ENCODE measurements at regions not wholly inside any gene's neighbourhood (a gene's known extent, or its start where the extent isn't known, plus 50 kb on each side); places are given as distances from the start of the nearest gene placed in this dataset.
A peak's percentile ranks its signal among the peaks of the same experiment; 100 is the strongest.

DNA sequence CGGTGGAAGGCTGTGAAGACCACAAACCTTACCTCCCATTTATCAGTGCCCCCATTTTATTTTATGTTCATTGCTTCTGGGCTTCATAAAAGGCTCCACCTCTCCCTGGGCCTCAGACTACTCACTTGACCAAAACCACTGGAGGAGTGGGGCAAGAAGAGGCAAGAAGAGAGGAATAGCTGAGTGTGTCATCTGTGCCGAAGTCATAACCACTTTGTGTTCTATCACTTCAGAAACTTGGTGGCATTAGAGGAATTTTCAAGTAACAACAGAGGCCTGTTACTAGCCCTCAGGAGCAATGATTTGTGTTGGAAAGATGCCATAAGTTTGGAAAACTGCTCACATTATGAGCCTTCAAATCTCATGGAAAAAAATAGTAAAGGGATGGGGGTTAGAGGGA lies 88.7 kb upstream of the PIK3R1 start:
- Histone ChIP-seq H3K4me1 (ENCODE audit: control insufficient read depth, extremely low read depth, insufficient read depth, low read length) (peaks cover 11% of the 10 kb centered on the region), H3K9ac (ENCODE audit: control insufficient read depth, extremely low read depth, insufficient read depth, low read length) (no peak overlapping the region), H2AFZ (ENCODE audit: control insufficient read depth, low read length) (no peak overlapping the region), H4K20me1 (ENCODE audit: control insufficient read depth, extremely low read depth, insufficient read depth, low read length) (no peaks in the 10 kb centered on the region), H3K9me1 (ENCODE audit: control insufficient read depth, extremely low read depth, insufficient read depth, low read length) (no peaks in the 10 kb centered on the region), H3K36me3 (ENCODE audit: control insufficient read depth in 2 of 2, extremely low read depth in 1 of 2, insufficient read depth in 2 of 2, low read length in 2 of 2) (no peaks in the 10 kb centered on the region), H3K27ac (ENCODE audit: control insufficient read depth, insufficient read depth, low read length) (no peak overlapping the region), H3K27me3 (ENCODE audit: control insufficient read depth, extremely low read depth, insufficient read depth, low read length) (no peaks in the 10 kb centered on the region), H3K4me3 (ENCODE audit: control insufficient read depth in 2 of 3, extremely low read depth in 1 of 3, insufficient read depth in 2 of 3, low read depth in 1 of 3, low read length in 3 of 3) (no peak overlapping the region), H3K9me3 (ENCODE audit: control insufficient read depth, low read depth, low read length) (no peaks in the 10 kb centered on the region), H3K79me2 (ENCODE audit: control insufficient read depth, insufficient read depth, low read length) (no peaks in the 10 kb centered on the region), H3K4me2 (ENCODE audit: control insufficient read depth, extremely low read depth, insufficient read depth, low read depth, low read length) (no peak overlapping the region)
- peak; percentile 69 for FAIRE-seq
- no peak for DNase-seq (ENCODE audit: low read depth, low spot score)
- dilution Hi-C loops (cut with MboI; ENCODE audit: extremely low pct_ligation_motif_present, low sequenced_read_pairs), result no loop called here
- TF ChIP-seq EZH2 (IDR thresholded peaks at IDR 0.05; ENCODE audit: low read length), result no peak
- TF ChIP-seq, protein P1, sequence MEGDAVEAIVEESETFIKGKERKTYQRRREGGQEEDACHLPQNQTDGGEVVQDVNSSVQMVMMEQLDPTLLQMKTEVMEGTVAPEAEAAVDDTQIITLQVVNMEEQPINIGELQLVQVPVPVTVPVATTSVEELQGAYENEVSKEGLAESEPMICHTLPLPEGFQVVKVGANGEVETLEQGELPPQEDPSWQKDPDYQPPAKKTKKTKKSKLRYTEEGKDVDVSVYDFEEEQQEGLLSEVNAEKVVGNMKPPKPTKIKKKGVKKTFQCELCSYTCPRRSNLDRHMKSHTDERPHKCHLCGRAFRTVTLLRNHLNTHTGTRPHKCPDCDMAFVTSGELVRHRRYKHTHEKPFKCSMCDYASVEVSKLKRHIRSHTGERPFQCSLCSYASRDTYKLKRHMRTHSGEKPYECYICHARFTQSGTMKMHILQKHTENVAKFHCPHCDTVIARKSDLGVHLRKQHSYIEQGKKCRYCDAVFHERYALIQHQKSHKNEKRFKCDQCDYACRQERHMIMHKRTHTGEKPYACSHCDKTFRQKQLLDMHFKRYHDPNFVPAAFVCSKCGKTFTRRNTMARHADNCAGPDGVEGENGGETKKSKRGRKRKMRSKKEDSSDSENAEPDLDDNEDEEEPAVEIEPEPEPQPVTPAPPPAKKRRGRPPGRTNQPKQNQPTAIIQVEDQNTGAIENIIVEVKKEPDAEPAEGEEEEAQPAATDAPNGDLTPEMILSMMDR (optimal IDR thresholded peaks at IDR 0.05 in 1 of 3, IDR thresholded peaks at IDR 0.05 in 1 of 3, conservative IDR thresholded peaks at IDR 0.05 in 1 of 3; ENCODE audit: extremely low read depth in 1 of 3, insufficient read depth in 2 of 3, low read length in 3 of 3), result no peak

DNA sequence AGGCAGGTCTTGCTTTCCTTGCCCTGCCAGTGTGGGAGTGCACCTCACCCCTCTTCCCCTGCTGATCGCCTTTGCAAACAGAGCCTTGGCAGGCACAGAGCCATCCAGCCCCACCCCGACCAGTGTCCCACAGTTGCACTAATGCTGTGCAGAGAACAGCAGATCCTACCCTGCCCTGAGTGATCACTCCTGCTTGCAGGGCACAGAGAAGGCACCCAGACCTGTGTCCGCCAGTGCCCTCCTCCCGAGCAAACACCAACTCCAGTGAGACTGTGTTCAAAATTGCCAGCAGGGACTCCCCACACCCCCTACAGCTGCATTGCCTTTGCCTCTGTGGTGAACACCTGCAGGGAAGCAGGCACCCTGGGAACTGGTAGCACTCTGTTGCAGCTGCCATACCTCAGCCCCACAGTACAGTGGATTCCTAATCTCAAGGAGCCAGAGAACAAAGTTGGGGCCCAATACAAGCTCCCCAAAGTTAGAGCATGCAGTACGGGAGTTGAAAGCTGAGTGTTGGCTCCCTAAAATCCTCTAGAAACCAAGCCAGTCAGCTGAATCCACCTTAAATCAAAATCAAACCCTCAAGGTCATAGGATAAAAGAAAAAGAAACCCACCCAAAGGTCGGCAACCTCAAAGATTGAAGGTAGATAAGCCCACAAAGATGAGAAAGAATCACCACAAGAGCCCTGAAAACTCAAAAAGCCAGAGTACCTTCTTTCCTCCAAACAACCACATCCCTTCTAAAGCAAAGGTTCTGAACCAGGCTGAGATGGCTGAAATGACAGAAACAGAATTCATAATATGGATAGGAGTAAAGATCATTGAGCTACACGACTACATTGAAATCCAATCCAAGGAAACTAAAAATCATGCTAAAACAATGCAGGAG lies 92.9 kb upstream of the PIK3R1 start:
- Histone ChIP-seq H3K4me3 (ENCODE audit: control insufficient read depth in 2 of 3, extremely low read depth in 1 of 3, insufficient read depth in 2 of 3, low read depth in 1 of 3, low read length in 3 of 3) (no peak overlapping the region), H3K4me2 (ENCODE audit: control insufficient read depth, extremely low read depth, insufficient read depth, low read depth, low read length) (no peak overlapping the region), H2AFZ (ENCODE audit: control insufficient read depth, low read length) (no peak overlapping the region), H3K9me1 (ENCODE audit: control insufficient read depth, extremely low read depth, insufficient read depth, low read length) (no peaks in the 10 kb centered on the region), H3K27me3 (ENCODE audit: control insufficient read depth, extremely low read depth, insufficient read depth, low read length) (no peaks in the 10 kb centered on the region), H3K27ac (ENCODE audit: control insufficient read depth, insufficient read depth, low read length) (no peak overlapping the region), H3K9me3 (ENCODE audit: control insufficient read depth, low read depth, low read length) (no peaks in the 10 kb centered on the region), H3K9ac (ENCODE audit: control insufficient read depth, extremely low read depth, insufficient read depth, low read length) (no peak overlapping the region), H3K79me2 (ENCODE audit: control insufficient read depth, insufficient read depth, low read length) (no peaks in the 10 kb centered on the region), H4K20me1 (ENCODE audit: control insufficient read depth, extremely low read depth, insufficient read depth, low read length) (no peaks in the 10 kb centered on the region), H3K4me1 (ENCODE audit: control insufficient read depth, extremely low read depth, insufficient read depth, low read length) (peaks cover 11% of the 10 kb centered on the region), H3K36me3 (ENCODE audit: control insufficient read depth in 2 of 2, extremely low read depth in 1 of 2, insufficient read depth in 2 of 2, low read length in 2 of 2) (no peaks in the 10 kb centered on the region)
- dilution Hi-C loops (cut with MboI; ENCODE audit: extremely low pct_ligation_motif_present, low sequenced_read_pairs), result no loop called here
- TF ChIP-seq, protein P1 (optimal IDR thresholded peaks at IDR 0.05 in 1 of 3, IDR thresholded peaks at IDR 0.05 in 1 of 3, conservative IDR thresholded peaks at IDR 0.05 in 1 of 3; ENCODE audit: extremely low read depth in 1 of 3, insufficient read depth in 2 of 3, low read length in 3 of 3), result no peak
- TF ChIP-seq EZH2 (IDR thresholded peaks at IDR 0.05; ENCODE audit: low read length), result no peak
- FAIRE-seq (no peak), DNase-seq (ENCODE audit: low read depth, low spot score) (no peak)
